NCI-H2227 treated with DMSO at 0.1 percent for 48 hours (cell line): ENCODE measurements at regions not wholly inside any gene's neighbourhood (a gene's known extent, or its start where the extent isn't known, plus 50 kb on each side); places are given as distances from the start of the nearest gene placed in this dataset.
"Not testable (repeated sequence)": the region's sequence is repeated elsewhere in the genome, so short reads cannot be mapped to it uniquely, and the experiment has no call there.

Source experiments
- DNase-seq: peaks from one replicate; lab custom pipeline; 2025; lab: John Stamatoyannopoulos, UW

DNA sequence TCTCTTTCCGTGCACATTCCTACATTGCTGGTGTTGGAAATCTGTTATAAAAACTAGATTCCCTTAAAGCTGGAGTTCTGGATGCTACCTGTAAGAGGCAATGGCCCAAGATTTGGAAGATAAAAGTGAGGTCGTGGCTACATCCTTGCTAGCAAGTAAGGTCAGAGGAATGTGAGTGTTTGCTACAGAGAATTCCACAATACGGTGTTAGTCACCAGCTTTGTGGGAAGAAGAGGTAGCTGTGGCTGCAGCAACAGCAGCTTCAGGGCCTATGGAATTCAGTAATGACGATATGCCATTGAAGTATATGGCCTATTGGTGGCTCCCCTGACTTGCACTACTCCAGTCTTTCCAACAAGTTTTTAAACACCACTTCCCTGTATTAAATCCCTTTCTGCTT, 227.7 kb upstream of the TMEM260 start:
- DNase-seq: no peak

DNA sequence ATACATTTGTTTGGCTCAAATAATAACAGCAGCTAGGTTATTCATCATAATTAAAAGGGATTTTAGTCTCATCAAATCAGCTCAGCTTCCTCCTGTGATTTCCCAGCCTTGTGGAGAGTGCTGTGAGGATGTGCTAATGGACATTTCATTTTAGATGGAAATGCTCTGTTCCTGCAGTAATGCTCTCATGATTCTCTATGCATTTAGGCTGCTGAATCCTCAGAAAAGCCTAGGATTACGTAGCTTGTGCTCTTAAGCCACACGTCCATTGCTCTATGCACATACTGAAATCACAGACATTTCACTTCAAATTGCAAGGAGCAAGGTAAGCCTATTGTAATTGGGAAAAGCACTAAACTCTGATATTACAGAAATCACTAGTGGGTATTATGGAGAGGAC, 226.6 kb upstream of the TMEM260 start:
- no peak for DNase-seq

DNA sequence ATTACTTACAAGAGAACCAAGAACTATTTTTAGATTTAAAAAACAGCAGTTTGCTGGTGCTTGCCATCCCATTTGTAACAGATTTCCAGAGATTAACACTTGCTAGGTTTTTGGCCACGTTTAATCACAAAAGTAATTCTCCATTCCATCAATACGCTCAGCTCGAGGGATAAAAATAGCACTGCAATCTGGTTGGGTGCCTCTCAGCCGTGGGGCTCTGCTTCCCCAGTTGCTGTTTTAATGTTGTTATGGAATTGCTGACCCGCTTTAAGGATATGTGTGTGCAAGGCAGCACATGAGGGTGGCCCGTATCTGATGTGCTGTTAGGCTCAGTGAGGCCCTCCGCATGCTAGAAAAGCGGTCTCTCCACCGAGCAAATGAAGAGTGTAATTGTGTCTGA, 222.2 kb upstream of the TMEM260 start:
- no peak for DNase-seq

DNA sequence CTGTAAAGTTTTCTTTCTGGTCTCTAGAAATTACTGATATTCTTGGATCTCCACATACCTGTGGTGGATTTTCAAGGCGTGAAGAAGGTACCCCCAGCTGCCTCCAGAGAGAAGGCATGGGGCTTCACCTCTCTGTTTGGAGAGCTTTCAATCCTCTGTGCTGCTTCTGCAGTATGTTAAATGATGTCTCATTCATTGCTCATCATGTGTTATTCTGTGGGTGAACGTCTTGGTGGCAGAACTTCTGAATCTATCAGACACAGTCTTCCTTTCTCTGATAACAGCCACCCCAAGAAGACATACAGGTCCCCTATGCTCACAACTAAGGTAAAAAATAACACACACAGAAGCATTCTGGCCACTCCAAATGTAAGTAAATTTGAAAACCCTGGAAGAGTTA, 221.3 kb upstream of the TMEM260 start:
- DNase-seq: no peak

DNA sequence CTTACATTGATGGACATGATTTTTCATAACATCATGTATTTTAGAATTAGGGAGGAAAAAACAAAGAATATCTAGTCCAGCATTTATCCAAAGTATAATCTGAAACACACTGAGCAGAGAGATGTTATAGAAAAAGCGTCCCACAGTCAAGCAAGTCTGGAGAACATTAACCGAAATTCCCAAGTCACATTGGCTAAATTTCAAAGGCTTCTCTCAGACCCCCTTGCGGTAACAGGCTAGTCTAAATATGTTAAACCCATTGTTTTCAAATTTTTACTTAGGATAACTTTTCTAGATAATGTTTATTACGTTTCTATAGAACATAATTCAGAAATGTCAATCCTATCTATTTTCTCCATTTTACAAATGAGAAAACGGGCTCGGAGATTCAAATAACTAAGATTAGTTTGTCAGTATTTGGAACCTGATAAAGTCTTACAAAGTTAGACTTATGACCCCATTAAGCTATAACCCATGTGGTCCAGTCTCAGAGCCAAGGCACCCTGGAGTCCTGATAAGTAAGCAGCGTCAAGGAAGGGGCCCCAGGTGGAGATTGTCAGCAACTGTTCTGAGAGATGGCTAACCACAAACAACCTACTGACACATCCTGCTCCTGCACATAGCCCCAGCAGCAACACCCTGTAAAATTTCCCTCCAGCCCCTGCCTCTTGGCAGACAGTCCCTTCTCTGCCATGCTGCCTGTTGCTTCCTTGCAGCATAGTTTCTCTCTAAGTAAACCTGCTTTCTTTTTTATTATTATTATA, 220.6 kb upstream of the TMEM260 start:
- DNase-seq: no peak

DNA sequence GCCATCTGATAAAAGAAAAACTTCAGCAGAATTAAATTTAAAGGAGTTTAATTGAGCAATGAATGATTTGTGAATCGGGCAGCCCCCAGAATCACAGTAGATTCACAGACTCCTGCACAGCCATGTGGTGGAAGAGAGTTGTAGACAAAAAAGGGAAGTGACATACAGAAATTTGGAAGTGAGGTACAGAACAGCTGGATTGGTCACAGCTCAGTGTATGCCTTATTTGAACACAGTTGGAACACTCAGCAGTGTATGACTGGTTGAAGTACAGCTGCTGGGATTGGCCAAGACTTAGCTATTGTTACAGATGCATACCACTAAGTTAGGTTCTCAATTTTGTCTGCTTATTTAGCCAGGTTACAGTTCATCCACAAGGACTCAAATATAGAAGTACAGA, 213.9 kb upstream of the TMEM260 start:
- DNase-seq: not testable (repeated sequence)

DNA sequence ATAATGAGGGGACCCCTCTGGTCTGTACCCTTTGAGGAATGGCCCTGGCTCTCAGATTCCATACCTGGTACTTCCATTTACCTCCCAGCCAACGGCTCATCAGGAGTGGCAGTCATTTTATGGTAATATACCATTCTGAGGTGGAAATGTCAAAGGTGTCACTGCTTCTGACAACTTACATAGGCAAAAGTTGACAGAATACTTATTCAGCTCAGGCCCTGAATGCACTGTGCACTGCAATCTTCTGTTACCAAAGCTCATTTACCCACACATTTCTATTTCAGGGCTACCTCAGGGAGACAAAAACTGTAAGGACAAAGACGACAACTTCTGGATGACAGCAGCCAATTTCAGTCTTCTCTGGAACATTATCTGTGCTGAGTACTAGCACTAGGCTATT, 212.2 kb upstream of the TMEM260 start:
- DNase-seq: no peak

DNA sequence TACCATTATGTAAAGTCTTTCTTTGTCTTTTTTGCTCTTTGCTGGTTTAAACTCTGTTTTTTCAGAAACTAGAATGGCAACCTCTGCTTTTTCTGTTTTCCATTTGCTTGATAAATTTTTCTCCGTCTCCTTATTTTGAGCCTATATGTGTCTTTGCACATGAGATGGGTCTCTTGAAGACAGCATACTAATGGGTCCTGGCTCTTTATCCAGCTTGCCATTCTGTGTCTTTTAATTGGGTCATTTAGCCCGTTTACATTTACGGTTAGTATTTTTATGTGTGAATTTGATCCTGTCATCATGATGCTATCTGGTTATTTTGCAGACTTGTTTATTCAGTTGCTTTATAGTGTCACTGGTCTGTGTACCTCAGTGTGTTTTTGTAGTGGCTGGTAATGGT, 207.9 kb upstream of the TMEM260 start:
- no peak for DNase-seq

DNA sequence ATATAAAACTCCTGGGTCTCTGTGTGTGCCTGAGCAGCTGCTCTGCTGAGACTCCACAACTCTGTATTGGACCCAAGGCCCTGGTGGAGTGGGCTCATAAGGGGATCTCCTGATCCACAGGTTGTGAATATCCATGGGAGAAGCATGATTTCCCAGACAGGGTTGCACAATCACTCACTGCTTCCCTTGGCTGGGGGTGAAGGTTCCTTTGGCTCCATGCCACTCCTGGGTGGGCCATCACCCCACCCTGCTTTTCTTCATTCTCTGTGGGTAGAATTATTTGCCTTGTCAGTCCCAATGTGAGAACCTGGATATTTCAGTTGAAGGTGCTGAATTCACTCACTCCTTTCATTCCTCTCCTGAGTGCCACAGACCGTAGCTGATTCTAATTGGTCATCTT, 205.2 kb upstream of the TMEM260 start:
- DNase-seq: no peak

DNA sequence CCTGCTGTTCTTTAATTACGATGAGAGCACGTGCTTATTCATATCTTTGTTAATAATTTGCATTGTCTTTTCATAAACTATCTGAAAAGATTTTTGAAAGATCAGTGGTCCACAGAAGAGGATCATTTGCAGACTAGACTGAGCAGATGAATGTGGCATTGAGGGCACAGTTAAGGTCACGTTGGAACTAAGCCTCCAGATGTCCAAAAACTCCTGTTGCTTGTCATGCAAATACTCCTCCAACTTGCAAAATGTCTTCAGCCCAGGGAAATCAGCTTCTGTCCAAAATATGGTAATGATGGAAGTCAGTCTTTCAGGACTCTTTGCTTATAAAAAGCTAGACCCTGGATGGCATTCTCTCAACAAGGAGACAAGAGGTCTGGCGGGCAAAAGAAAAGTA, 201.6 kb upstream of the TMEM260 start:
- no peak for DNase-seq

DNA sequence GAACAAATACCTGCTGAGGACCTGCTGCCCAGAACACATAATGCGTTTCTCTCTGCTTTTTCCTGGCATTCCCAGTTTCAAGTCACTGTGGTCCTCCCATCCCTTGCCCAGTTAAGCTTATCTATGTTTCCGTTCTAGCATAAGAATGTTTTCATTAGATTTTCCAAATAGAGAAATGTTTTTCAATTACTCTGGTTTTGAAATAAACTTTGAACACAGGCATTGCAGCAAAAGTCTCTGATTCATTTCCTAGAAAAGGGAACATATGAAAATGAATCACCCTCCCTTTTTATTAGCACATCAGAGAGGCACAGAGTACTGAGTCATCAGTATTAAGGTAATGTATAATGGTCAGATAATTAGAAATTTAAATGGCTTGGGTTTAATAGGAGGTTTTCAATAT, 201.1 kb upstream of the TMEM260 start:
- DNase-seq: no peak

DNA sequence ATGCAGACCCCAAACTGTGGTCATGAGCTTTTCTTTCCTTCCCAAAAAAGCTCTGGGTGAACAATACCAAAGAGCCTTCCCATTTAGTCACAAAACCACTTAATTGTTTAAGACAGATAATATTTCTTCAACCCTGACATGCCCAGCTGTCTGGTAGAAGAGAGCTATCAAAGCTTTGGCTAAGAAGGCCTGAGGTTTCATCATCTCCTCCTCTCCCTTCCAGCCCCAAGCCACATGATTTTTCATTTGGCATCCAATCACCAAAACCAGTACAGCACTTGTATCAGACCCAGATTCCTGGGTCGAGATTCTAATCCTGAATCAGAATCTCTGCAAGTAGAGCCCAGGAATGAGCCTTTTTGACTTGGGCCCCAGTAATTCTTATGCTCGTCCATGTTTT, 199.6 kb upstream of the TMEM260 start:
- no peak for DNase-seq

DNA sequence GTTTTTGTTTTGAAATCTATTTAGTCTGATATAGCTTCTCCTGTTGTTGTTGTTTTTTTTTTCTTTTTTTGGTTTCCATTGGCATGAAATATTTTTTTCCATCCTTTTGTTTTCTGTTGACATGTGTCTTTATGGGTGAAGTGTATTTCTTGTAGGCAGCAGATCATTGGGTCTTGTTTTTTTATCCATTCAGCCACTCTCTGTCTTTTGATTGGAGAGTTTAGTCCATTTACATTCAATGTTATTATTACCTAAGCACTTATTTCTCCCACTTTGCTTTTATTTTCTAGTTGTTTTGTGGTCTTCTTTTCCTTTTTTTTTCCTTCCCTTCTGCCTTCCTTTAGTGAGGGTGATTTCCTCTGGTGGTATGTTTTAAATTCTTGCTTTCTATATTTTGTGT, 193.6 kb upstream of the TMEM260 start:
- DNase-seq: no peak

DNA sequence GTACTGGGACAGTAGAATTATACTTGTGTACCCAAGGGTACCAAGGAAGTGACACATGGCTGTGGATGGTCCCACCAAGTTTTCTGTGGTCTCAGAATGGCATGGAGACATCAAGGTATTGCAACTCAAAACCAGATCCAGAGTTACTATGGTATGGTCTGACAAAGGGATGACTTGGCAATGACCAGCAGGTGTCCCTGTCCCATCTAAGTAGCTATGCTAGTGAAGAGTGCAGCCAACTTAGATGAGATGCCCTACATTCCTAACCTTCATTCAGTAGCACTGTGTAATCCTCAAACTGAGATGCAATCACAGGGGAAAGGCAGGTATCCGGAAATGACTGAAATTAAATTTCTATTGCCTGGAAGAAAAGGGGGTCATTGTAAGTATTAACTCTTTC, 188.7 kb upstream of the TMEM260 start:
- DNase-seq: no peak

DNA sequence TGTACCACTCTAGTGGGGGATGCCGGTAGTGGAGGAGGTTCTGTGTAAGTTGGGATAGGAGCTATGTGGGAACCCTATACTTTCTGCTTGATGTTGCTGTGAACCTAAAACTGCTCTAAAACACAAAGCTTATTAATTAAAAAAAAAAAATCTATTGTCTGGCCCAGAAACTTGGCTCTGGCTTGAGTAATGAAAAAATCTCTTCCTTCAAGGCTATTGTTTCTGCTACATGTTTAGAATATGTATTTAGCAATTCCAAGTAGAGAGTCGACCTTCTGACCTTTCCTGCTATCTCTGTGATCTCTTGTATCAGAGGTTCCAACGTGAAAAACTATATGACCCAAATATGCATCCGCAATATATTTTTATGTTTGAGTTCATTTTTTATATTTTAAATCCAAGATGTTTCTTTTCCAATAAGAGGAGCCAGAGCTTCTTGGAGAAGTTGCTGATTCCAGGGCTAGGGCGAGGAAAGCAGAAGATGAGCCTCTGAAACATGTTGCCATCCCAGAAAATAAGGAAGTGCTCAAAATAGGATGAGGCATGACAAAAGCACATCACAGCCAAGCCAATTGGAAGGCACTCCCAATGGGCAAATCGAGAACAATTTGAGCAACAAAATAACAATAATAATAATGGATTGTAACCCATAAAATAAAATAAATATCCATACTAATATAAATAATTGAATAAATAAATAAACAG, 184.6 kb upstream of the TMEM260 start:
- no peak for DNase-seq

DNA sequence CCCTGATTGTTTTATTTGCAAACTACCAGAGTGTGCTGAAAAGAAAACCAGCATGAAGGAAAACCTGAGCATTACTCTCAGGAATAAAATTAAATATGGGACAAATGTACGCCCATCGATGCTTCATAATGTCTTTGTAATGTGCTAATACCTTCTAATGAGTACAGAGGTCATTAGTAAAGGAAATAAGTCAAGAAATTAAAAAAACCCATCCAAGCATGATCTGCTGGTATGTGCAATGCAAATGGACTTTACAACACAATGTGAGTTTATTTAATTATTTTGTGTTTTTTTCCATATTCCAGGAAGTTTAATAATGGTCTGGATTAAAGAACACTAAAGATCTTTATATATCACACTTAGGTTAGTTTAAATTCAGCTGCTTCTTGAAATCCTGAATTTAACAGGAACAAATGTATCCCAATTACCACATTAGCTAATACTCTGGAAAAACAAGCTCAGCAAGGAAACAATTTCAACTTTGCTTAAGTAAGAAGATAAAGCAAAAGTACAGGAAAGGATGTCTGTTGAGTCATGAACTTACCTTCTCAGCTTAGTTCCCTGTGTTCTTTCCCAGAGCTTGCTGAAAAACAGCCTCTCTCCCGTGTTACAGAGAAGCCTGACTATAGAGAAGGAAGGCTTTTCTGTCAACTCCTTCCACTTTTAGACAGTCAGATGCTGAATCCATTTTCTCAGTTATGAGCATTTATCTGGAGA, 179.3 kb upstream of the TMEM260 start:
- DNase-seq: no peak

DNA sequence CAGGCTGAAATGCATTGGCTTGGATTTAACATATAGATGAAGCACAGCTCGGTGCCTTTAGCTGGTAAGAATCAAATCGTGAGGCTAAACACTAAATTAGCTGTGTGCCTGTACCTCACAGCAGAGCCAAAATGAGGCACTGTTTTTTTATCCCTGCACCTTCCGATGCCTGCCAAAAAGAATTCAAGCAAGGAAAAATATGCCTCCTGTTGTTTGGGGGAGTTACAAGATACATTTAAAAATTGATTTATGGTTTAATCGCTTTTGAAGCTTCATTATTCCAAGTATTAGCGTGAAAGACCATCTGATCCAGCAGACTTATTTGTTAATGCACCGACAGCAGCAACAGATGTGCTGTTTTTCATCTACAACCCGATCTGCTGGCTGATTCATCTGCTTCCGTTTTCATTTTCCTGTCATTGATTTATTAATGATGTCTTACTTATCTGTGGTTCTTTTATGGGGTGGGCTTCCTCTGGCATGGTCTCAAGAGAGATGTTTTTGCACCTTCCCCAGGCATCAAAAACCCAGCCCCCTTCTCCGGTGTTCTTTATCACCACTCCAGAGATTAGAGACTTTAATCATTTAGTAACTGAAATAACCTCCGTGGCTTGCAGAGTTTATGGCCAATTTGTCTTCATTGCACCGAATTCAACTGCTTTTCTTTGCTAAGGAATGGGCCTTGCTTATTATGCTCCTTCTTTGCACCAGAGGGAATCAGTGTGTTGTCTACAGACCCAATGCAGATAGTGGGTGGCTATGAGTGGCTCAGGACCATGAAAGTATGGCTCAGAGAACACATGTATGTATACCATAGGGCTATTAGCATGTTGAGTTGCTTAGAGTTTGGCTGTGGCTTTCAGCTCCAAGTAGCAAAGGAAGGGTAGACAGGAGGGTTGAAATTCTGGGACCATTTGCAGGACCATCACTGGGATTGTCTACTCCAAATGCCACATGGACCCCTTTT, 166.8 kb upstream of the TMEM260 start:
- DNase-seq: peak; percentile 6

DNA sequence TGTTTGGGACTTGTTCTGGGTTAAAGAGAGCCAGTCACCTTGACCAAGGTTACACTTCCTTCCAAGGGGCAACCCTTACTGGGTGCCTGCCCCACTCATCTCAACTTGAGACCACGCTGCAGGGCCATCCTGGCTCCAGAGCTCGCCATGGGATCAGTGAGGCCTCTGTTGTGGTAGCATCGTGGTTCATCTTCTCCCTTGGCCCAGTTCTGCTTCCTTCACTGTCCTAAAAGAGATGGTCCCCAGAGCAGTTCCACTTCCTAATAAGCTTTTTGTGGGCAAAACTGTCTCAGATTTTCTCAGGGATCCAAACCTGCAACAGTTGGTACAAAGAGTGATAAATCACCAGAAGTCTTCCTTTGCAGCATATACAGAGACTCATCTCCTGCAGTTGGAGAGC, 165.9 kb upstream of the TMEM260 start:
- DNase-seq: no peak

DNA sequence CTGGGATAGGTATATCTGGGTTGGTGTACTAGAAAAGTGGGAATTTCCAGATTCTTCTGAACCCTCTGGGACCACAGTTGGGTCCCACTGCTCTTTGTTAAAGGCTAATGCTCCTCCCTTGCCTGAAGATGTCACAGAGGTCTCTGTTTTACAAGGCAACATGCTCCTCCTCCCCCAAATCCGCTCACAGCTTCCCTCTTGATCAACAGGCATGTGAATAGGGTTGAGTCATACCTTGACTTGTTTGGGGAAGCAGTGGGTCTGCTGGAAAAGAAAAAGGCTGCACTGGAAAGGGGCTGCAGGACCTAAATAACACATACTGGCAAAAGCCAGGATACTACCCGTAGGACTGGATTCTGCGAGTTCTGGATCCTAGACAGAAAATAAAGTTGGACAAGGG, 165.4 kb upstream of the TMEM260 start:
- DNase-seq: no peak

DNA sequence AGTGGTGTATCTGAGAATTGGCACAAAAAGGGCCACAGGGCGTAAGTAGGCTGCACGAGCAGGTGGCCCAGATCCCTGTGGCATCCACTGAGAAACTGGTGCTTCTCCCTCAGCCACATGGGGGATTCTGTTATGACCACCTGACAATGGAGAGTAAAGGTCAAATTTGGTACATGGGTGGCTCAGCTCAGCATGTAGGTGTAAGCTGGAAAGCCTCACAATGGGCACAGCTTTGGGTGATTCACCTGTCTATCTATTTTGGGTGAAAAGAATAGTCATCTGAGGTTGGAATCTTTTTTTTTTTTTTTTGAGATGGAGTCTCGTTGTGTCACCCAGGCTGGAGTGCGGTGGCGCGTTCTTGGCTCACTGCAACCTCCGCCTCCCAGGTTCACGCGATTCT, 163.4 kb upstream of the TMEM260 start:
- no peak for DNase-seq

DNA sequence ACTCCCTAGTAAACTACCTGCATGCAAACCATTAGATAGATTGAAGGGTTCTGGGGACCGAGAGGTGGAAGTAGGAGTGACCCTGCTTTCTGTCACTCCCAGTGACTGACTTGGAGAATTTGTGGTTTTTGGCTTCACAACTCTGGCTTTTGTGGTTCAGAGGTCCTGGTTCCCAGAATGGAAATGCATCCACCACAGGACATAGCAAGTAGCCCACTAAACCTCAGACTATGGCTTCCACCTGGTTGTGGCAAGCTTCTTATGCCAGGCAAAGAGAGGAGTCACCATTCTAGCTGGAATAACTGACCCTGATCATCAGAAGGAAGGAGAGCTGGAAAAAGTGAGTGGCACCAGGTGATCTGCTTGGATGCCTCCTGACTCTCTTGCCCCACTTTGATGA, 162.4 kb upstream of the TMEM260 start:
- DNase-seq: no peak

DNA sequence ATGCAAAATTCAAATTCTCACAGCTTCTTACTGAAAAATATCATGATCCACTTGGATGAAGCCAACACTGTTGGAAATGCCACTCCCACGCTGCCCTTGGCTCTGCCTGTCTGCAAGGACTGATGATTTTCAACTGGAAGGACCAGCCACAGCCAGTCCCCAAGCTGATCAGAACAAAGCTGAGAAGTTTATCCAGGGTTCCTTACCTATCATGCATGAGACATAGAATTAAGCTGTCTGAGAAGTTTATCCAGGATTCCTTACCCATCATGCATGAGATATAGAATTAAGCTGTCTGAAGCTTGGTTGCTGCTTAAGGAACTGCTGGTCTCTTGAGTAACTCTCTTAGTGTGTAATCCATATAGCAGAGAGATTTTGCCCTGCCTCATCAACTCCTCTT, 159.8 kb upstream of the TMEM260 start:
- DNase-seq: no peak
